ENCODE measurements at regions not wholly inside any gene's neighbourhood (a gene's known extent, or its start where the extent isn't known, plus 50 kb on each side); places are given as distances from the start of the nearest gene placed in this dataset.

GRCh38 chr9:109971226-109971625 lies 191.2 kb downstream of the PALM2AKAP2 start:
- no peak overlapping the region for H3K4me2 ChIP-seq
- H3K4me1 ChIP-seq: peaks cover 40% of the 10 kb centered on the region
- no peaks in the 10 kb centered on the region for H3K9me3 ChIP-seq
- no peaks in the 10 kb centered on the region for H3K36me3 ChIP-seq
- H4K20me1 ChIP-seq: 0 out of 2 replicates have a peak, but pooled peaks cover 4% of the 10 kb centered on the region
- no peak for TF ChIP-seq Cebpa-rat (IDR thresholded peaks at IDR 0.05)
- H3K27ac ChIP-seq: no peak overlapping the region
- no peaks in the 10 kb centered on the region for H3K27me3 ChIP-seq
- H3K4me3 ChIP-seq: no peak overlapping the region
- no peak overlapping the region for H3K9ac ChIP-seq

- no peaks in the 10 kb centered on the region for H3K36me3 ChIP-seq
- no peak overlapping the region for H3K4me3 ChIP-seq
- no peaks in the 10 kb centered on the region for H3K27me3 ChIP-seq
- no peak overlapping the region for H3K9ac ChIP-seq
- peaks cover 30% of the 10 kb centered on the region for H3K4me1 ChIP-seq
- TF ChIP-seq Cebpa-rat (IDR thresholded peaks at IDR 0.05): no peak
- no peak overlapping the region for H3K27ac ChIP-seq
- no peak overlapping the region for H3K4me2 ChIP-seq
- H4K20me1 ChIP-seq: 0 out of 2 replicates have a peak, but pooled peaks cover 2% of the 10 kb centered on the region
- no peaks in the 10 kb centered on the region for H3K9me3 ChIP-seq
These were observed 192.3 kb downstream of the PALM2AKAP2 start for GRCh38 chr9:109972026-109972882.

GRCh38 chr9:109973336-109973735 lies 193.3 kb downstream of the PALM2AKAP2 start:
- Histone ChIP-seq H3K27me3 (no peaks in the 10 kb centered on the region), H3K9ac (no peak overlapping the region), H4K20me1 (no peaks in the 10 kb centered on the region), H3K36me3 (no peaks in the 10 kb centered on the region), H3K4me1 (peaks cover 19% of the 10 kb centered on the region), H3K27ac (no peak overlapping the region), H3K9me3 (no peaks in the 10 kb centered on the region), H3K4me3 (no peak overlapping the region), H3K4me2 (no peak overlapping the region)
- no peak for TF ChIP-seq Cebpa-rat (IDR thresholded peaks at IDR 0.05)

GRCh38 chr9:109974143-109974917 lies 194.3 kb downstream of the PALM2AKAP2 start:
- H3K9ac ChIP-seq: no peak overlapping the region

GRCh38 chr9:109974918-109975276 lies 194.9 kb downstream of the PALM2AKAP2 start:
- no peak overlapping the region for H3K27ac ChIP-seq
- H3K27me3 ChIP-seq: no peaks in the 10 kb centered on the region
- H3K36me3 ChIP-seq: no peaks in the 10 kb centered on the region
- H3K4me2 ChIP-seq: no peak overlapping the region
- no peak overlapping the region for H3K4me3 ChIP-seq
- no peaks in the 10 kb centered on the region for H4K20me1 ChIP-seq
- H3K4me1 ChIP-seq: peaks cover 5% of the 10 kb centered on the region; the same call in 1 of the 2 replicates
- H3K9me3 ChIP-seq: no peaks in the 10 kb centered on the region
- TF ChIP-seq Cebpa-rat (IDR thresholded peaks at IDR 0.05): no peak
- H3K9ac ChIP-seq: no peak overlapping the region

More at GRCh38 chr9:109974143-109974917, 194.3 kb downstream of the PALM2AKAP2 start:
- H3K4me3 ChIP-seq: no peak overlapping the region
- no peaks in the 10 kb centered on the region for H3K9me3 ChIP-seq
- no peaks in the 10 kb centered on the region for H3K27me3 ChIP-seq
- no peak overlapping the region for H3K4me2 ChIP-seq
- H3K36me3 ChIP-seq: no peaks in the 10 kb centered on the region
- no peaks in the 10 kb centered on the region for H4K20me1 ChIP-seq
- peaks cover 9% of the 10 kb centered on the region for H3K4me1 ChIP-seq
- no peak for TF ChIP-seq Cebpa-rat (IDR thresholded peaks at IDR 0.05)
- no peak overlapping the region for H3K27ac ChIP-seq

GRCh38 chr9:109975574-109976295 lies 195.7 kb downstream of the PALM2AKAP2 start:
- Histone ChIP-seq H3K36me3 (no peaks in the 10 kb centered on the region), H3K27me3 (no peaks in the 10 kb centered on the region), H3K4me3 (no peak overlapping the region), H3K9me3 (no peaks in the 10 kb centered on the region), H3K4me2 (no peak overlapping the region), H3K9ac (no peak overlapping the region), H3K27ac (no peak overlapping the region), H4K20me1 (no peaks in the 10 kb centered on the region), H3K4me1 (no peaks in the 10 kb centered on the region)
- no peak for TF ChIP-seq Cebpa-rat (IDR thresholded peaks at IDR 0.05)

GRCh38 chr9:109976303-109976702 lies 196.3 kb downstream of the PALM2AKAP2 start:
- Histone ChIP-seq H3K4me2 (no peak overlapping the region), H3K9me3 (no peaks in the 10 kb centered on the region), H3K4me3 (no peak overlapping the region), H3K9ac (no peak overlapping the region), H3K27me3 (no peaks in the 10 kb centered on the region), H3K4me1 (no peaks in the 10 kb centered on the region), H3K27ac (no peak overlapping the region), H3K36me3 (no peaks in the 10 kb centered on the region), H4K20me1 (no peaks in the 10 kb centered on the region)
- no peak for TF ChIP-seq Cebpa-rat (IDR thresholded peaks at IDR 0.05)

- Histone ChIP-seq H4K20me1 (no peaks in the 10 kb centered on the region), H3K4me2 (no peak overlapping the region), H3K4me3 (no peak overlapping the region), H3K9me3 (no peaks in the 10 kb centered on the region), H3K4me1 (no peaks in the 10 kb centered on the region), H3K9ac (no peak overlapping the region), H3K36me3 (no peaks in the 10 kb centered on the region), H3K27me3 (no peaks in the 10 kb centered on the region), H3K27ac (no peak overlapping the region)
- no peak for TF ChIP-seq Cebpa-rat (IDR thresholded peaks at IDR 0.05)
These were observed 197.5 kb downstream of the PALM2AKAP2 start for GRCh38 chr9:109977521-109977920.

- no peak overlapping the region for H3K4me2 ChIP-seq
- no peaks in the 10 kb centered on the region for H3K9me3 ChIP-seq
- no peaks in the 10 kb centered on the region for H3K27me3 ChIP-seq
- H3K27ac ChIP-seq: no peak overlapping the region
- TF ChIP-seq Cebpa-rat (IDR thresholded peaks at IDR 0.05): no peak
- H3K36me3 ChIP-seq: no peaks in the 10 kb centered on the region
- H3K4me1 ChIP-seq: no peaks in the 10 kb centered on the region
- H3K4me3 ChIP-seq: no peak overlapping the region
- no peaks in the 10 kb centered on the region for H4K20me1 ChIP-seq
- H3K9ac ChIP-seq: no peak overlapping the region
These were observed 201.1 kb downstream of the PALM2AKAP2 start for GRCh38 chr9:109981091-109981490.
